GM21529 (cell line): ENCODE measurements at regions not wholly inside any gene's neighbourhood (a gene's known extent, or its start where the extent isn't known, plus 50 kb on each side); places are given as distances from the start of the nearest gene placed in this dataset.

ENCODE experiments used
- ATAC-seq: cut with Tn5 transposase; IDR thresholded peaks from one replicate; pipeline ENCODE4 v1.9.1; 2021; ENCODE audit not compliant: unreplicated experiment

DNA sequence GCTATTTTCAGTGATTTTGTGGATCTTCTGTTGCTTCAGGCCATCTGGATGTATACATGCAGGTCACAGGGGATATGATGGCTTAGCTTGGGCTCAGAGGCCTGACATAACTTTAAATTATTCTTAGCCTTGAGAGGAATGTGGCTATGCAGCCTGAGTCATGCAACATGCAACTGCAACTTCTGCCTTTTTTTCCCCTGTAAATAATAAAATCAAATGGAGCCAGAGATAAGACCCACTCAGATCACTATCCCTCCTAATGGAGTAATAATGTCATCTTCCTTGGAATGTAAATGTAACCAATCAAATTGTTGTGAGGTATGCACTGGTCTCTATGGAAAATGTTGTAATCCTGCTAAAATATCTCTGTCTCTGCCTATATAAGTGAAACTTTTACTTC lies 54.9 kb downstream of the MAGEB17 start:
- no peak for ATAC-seq

DNA sequence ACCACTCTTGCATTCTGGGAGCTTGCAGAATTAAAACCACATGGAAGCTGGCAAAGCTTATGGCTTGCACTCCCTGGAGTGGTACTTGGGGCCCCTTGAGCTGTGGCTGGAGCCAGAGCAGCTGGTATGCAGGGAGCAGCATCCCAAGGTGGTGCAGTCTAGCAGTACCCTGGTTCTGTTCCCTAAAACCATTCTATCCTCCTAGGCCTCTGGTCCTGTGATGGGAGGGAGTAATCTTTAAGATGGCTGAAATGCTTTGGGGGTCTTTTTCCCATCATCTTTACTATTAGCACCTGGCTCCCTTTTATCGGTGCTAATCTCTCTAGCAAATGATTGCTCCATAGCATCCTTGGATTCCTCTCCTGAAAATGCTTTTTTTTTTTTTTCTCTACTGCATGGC lies 56.1 kb downstream of the MAGEB17 start:
- ATAC-seq: no peak

DNA sequence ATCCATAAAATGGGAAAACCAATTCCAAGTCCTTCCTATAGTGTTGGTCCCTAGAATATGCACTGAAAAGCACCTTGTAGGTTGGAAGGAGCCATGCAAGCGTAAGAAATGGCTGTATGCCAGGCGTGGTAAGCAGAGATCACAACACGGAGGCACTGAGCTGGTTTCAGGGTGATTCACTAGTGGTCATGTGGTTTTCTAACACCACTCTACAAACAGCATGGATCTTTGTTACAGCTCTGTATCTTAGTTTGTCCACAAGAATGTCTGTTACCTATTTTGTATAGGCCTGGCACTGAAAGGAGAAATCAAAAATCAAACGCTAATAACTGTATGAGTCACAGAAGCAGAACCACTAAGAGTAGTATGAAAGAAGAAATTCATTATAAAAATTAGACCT lies 71.9 kb downstream of the MAGEB17 start:
- ATAC-seq: peak; percentile 77

DNA sequence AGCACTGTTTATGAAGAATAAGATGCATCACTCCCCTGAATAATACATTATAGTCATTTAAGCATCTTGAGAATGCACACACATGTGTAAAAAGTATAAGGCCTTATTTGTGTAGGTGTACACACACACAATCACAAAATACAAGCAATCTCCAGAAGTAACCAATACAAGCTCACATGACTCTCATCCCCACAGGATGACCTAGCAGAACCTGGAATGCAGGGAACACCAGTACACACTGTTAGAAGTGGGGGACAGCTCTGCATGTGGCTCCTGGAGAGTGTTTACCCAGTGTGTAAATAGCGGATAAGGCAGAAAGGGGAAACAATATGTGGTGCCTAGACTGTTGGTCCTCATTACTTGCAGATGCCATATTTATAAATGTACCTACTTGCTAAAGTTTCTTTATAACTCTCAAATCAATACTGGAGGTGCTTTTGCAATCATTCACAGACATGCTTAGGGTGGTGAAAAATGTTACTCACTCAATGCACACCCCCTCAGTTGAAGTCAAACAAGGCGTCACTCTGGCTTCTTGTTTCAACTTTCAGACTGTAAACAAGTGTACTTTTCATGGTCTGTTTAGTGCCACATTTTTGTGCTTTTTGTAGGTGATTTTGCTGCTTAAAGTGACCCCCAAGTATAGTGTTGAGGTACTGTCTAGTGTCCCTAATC lies 73.1 kb downstream of the MAGEB17 start:
- ATAC-seq: no peak

DNA sequence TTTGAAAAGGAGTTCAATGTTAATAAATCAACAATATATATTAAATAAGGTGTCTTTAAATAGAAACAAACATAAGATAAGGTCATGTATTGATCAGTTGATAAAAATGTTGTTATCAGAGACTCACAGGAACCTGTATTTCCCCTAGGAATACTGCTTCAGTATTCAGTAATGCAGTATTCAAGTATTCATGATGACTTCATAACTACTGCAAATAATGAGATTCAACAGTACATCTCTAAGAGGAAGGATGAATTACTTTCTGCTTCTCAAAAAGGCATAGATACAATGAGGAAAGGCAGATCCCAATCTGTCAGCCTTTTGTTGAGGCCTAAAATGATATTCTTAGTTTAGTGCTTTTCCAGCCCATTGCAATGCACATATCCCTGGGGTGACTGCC lies 73.7 kb downstream of the MAGEB17 start:
- no peak for ATAC-seq

DNA sequence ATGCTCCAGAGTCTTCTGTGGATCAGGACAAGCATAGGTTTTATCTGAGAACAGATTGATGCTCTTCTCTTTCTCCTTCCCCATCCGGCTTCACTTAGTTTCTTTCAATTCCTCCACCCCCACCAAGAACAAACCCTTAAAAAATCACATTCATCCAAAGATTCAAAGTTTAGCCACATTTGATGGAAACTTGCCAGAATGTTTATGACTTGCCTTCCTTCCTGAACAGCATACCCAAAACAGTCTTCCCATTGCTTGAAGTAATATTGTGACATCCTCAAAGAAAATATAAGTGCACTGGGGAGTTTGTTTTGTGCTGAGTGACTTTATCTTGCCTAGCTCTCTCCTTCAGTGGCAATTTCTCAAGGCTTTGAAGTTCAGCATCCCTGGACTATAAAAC lies 83.0 kb downstream of the MAGEB17 start:
- no peak for ATAC-seq

DNA sequence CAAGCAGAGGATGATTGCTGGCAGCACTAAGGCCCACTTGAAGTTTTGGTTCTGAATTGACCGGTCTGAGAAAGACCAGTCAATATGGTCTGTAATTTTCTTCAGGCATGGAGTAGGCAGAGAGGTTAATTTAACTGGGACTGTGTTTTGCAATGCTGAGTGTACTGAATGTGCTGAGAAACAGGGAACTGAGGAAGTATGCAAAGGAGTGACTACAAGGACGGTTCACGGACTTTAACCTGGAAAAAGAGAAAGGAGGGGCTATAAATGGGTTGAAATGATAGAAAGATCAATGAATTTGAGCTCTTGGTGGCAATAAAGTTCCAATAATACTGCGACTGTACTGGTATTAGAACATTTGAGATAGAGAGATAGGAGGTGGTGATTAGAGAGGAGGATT lies 84.5 kb downstream of the MAGEB17 start:
- no peak for ATAC-seq

DNA sequence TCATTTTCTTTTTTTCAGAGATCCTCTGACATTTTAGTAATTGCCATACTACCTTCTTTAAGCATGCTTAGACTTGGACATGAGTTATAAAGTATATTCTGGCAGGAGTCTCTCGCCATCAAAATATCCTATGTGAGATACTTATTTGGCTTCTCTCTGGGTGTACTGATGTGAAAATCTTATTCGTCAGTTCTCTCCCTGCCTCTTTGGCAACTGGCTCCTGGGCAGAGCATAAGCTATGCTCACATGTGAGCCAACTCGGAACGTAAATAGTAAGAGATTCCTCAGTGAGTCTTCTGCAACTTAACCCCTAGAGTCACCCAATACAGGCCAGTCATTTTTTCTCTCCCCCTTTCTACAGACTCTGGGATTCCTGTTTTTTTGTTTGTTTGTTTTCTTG lies 91.6 kb downstream of the MAGEB17 start:
- ATAC-seq: no peak

DNA sequence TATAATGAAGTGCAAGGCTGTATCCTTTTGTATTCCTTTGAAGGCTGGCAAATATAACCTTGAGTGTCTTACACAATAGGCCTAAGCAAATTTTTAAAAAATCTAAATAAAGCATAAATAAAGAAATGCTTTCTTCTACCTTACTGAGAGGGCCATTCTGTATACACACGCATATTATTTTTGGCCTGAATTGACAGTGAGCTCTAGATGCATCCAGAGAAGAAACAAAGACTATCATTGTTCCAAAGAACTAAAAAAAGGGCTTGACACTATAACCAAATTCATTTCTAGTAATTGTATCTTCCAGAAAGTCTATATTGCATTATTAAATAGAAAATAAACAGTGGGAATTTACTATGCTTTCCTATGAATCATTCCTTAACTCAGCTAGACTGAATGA lies 100.2 kb downstream of the MAGEB17 start:
- no peak for ATAC-seq

DNA sequence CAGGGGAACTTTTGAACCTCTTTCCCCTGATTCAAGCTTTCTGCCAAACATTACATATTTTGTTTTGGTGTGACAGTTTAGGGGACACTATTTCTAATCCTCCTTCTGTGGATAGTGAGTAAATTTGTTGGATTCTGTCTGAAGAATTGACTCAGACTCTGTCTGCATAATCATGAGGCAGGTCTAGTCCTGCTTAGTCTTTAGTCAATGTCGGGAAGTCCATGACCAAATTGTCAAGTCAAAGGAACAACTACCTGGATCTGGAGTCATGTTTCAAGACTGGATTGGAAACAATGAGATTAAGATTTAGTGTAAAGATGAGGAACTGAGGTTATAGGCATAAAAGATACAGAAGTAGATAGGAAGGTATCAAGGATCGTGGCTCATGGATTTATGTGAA lies 100.9 kb downstream of the MAGEB17 start:
- no peak for ATAC-seq

DNA sequence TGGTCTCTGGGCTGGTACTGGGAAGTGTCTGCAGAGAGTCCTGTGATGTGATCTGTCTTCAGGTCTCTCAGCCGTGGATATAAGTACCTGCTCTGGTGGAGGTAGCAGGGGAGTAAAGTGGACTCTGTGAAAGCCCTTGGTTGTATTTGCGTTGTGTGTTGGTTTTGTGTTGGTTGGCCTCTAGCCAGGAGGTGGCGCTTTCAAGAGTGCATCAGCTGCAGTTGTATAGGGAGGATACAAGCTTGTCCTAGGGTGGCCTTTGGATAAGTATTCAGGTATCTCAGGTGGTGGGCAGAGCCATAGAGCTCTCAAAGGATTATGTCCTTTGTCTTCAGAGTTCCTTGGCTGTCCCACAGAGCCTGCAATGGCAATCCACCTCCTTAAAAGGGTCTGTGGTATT lies 111.6 kb downstream of the MAGEB17 start:
- ATAC-seq: no peak

DNA sequence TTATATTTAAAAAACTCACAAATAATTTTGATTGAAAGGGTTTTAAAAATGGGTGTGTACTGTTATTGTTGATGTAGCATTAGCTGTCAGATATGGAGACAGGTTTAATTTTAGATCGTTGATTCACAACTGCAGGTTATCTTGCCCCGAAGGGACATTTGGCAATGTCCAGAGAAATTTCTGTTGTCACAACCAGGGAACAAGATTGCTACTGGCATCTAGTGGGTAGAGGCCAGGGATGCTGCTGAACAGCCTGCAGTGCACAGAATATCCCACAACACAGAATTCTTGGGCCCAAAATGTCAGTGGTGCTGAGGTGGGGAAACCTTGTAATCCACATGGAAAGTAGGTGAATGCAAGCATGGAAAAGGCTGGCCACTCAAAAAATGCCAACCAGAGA lies 114.9 kb downstream of the MAGEB17 start:
- ATAC-seq: no peak

DNA sequence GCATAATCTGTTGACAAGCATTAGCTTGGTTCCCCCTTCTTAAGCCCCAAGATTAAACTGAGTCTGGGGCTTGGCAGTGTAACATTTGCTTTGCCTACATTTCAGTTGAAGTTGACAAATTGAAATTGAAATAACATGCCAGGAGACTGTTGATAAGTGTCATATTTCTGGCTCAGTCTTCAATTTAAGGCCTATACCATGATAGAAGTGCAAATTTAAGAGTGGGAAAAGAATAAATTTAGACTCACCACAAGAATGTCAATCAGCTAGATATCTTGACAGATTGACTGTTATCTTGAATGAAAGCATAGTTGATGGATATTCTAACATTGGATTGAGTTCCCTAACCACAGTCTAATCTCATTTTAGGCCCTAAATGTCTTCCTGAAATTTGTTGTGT lies 117.6 kb downstream of the MAGEB17 start:
- ATAC-seq: no peak

DNA sequence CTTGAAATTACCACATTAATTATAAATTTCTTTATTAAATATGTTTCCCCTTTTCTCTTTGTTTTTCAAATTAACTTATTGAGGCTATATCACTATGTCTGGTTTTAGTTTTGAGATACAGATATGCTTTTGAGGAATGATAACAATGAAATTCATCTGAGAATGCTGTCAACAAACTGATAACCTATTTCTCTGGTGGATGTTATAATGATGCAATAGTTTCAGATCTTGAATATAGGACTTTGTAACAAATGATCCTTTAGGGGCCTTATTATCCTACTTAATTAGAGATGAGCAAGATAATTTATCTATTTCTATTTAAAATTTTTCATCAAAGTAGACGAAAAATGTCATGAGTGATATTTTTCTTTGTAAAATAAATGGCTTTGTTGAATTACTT lies 123.7 kb downstream of the MAGEB17 start:
- no peak for ATAC-seq

DNA sequence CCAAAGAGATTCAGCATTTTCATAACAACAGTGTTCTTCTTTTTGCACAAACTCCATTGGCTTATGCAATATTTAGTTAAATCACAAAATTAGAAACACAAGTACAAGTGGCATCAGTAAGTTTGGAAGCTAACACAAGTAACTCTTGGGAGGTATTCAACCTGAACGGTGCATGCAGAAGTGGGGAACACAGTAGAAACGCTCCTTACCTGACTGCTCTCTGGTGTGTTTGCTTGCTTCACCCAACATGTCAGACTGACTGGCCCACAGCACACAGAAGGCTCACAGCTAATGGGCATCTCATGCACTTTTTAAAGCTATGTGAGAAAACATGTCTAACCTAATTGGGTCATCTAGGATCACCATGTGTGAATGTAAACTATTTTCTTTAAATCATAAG lies 133.6 kb downstream of the MAGEB17 start:
- no peak for ATAC-seq

DNA sequence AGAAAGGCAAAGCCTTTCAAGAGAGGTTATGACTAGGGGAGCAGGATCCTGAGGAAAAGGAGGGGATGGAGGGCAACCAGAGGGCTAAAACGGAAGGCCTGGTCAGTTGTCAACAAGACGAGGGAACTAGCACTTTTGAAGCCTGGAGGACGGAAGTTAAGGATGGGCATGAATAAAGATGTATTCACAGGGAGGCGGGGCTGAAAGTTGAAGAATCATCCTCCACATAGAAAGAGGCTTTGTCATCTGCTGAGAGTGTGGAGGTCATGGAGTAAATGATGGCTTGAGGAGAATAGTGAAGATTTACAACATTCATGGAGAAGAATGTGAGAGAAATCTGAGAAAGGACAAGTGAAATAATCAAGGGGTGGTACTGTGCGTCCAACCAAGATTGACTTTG lies 137.5 kb downstream of the MAGEB17 start:
- no peak for ATAC-seq

DNA sequence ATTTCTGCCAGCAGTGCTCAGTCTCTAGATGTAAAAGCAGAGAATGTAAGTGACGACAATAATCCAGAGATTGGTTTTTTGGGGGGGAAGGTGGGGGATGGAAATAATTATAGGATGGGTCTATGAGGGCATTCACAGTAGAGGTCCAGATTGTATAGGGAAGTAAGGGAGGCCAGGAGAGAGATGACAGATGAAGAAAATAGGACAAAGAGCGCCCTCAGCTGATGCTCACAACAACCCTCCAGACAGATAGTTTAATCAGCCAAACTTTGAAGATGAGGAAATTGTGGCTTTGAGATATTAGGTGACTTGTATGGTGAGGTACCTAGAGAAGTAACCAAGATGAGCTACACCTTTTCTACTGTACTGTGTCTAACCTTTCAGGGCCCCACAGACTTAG lies 137.9 kb downstream of the MAGEB17 start:
- no peak for ATAC-seq

DNA sequence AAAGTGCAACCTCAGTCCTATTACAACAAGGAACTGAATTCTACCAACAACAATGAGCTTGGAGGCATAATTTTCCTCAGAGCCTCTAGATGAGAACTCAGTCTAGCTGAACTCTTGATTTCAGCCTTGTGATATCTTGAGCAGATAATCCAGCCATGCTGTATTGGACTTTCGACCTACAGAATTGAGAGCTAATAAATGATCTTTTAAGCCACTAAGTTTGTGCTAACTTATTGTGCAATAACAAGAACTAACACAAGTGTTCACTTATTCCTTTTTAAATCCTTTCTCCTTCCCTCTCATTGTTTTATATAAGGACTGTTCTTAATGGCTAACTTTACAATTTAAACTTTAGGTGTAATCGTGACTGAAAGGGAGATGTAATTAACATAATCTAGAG lies 140.7 kb downstream of the MAGEB17 start:
- no peak for ATAC-seq

DNA sequence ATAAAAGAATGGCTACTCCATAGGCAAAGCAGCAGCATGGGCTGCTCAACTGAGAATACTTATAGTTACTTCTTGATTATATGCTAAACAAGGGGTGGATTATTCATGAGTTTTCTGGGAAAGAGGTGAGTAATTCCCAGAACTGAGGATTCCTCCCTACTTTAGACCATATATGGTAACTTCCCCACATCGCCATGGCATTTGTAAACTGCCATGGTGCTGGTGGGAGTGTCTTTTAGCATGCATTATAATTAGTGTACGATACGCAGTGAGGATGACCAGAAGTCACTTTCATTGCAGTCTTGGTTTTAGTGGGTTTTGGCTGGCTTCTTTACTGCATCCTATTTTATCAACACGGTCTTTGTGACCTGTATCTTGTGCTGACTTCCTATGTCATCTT lies 141.5 kb downstream of the MAGEB17 start:
- no peak for ATAC-seq

DNA sequence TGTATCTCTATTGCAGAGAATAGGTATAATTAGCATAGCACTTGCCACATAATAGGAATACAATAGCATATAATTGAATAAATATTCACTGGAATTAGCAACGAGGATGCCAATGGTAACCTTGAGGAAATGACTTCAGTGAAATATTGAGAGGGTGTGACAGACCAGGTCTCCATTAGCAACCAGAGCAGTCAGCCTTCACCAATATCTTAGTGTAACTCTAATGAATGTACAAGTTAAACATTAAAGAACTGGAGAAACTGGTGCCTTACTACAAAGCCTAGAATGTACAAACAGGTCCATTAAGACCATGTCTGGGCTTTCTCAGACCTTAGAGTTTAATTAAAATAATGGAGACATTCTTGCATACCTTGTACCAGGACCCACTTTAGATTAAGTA lies 143.0 kb downstream of the MAGEB17 start:
- no peak for ATAC-seq

DNA sequence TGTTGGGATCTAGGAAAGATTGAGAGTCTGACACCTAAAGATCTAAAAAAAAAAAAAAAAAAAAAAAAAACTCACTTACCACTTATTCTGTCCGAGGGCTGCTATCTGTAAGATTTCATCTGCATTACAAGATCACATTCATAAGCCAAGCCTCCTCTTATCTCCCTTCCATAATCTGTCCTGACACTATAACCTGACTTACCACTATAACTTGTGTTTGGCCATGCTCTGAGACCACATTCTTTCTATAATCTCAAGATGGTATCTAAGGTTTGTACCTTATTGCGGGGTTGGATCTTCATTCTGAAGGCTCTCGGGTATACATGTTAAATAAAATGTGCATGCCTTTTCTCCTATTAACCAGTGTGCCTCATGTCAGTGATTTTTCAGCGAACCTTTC lies 144.4 kb downstream of the MAGEB17 start:
- ATAC-seq: no peak

DNA sequence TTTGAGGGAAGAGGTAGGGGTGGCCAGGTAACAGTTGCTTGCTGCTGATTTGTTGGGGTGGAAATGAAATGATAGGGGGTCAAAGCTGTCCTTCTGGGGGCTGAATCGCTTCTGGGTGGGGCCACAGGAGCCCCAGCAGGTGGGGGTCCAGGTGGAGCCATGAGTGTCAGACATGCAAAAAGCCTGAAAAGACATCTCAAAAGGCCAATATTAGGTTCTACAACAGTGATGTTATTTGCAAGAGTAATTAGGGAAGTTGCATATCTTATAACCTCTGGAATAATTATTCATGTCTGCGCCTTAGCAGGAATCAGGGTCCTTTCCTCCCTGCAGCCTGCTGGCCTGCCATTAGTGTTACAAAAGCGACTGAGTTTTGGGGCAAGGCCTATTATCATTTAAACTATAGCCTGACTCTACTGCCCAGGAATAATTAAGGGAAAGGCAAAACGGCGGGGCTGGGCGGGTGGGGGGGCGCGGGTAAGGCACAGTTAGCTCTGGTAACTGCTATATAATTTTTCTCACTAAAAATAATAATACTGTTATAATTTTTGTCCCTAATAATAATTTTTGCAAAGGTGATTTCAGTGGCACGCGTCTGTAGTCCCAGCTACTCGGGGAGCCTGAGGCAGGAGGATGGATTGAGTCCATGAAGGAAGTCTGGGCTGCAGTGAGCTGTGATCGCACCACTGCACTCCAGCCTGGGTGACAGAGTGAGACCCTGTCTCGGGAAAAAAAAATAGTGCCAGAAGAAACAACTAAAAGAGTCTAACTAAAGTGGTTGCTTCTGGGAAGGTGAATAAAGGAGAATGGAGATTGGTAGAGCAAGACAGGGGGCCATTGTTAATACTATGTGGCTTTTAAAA lies 145.7 kb downstream of the MAGEB17 start:
- ATAC-seq: no peak

DNA sequence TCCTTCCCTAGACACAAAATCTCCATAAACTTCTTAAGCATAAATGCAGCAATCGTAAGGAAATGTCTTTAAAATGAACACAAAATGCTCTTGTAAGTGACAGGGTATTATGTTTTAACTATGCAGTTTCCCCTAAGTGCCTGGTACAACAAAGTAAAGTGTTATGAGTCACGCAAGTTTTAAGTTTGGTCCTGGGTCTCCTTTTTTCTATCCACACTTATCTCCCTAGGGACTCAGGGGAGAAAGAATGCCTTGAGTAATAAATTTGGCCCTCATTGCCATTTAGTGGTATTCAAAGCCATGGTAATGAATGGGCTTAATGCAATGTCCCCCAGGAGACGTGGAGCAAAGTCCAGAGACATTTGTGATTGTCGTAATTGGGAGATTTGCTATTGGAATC lies 149.1 kb downstream of the MAGEB17 start:
- ATAC-seq: no peak
